Activated CD8-positive, alpha-beta T cell treated with anti-CD3 and anti-CD28 coated beads, Interleukin-2, amount 10 ng/mL, durations not matched to agents 7 days and 5 days (primary cell): ENCODE measurements at regions not wholly inside any gene's neighbourhood (a gene's known extent, or its start where the extent isn't known, plus 50 kb on each side); places are given as distances from the start of the nearest gene placed in this dataset.

Experiments used
- ATAC-seq: fragments of 150-1000 bp; cut with Tn5 transposase; one replicate; pipeline ENCODE4 v1.10.0; 2021; ENCODE audit warnings: moderate library complexity
- CTCF ChIA-PET: fragments of 350-600 bp; sonication (Branson Sonifier 250); formaldehyde crosslinking; loops from one replicate; lab custom pipeline; 2021; ENCODE audit warnings: antibody characterized with exemption; lab: Charles Lee
- POLR2A ChIA-PET: fragments of 350-600 bp; sonication (Branson Sonifier 250); formaldehyde crosslinking; loops from one replicate; lab custom pipeline; 2021; ENCODE audit warnings: antibody characterized with exemption; lab: Charles Lee
- DNase-seq: peaks from one replicate; pipeline ENCODE4 v3.0.0-alpha.2; 2020
- H3K27ac Mint-ChIP-seq: one replicate; pipeline ENCODE4 v1.8.0; 2021; ENCODE audit warnings: mild to moderate bottlenecking, mixed read lengths
- H3K27me3 Mint-ChIP-seq: one replicate; pipeline ENCODE4 v1.8.0; 2021; ENCODE audit warnings: low read depth, mixed read lengths
- H3K36me3 Mint-ChIP-seq: one replicate; pipeline ENCODE4 v1.8.0; 2021; ENCODE audit warnings: low read depth, mixed read lengths
- H3K4me1 Mint-ChIP-seq: one replicate; pipeline ENCODE4 v1.8.0; 2021; ENCODE audit warnings: low read depth, mixed read lengths
- H3K4me3 Mint-ChIP-seq: one replicate; pipeline ENCODE4 v1.8.0; 2021; ENCODE audit warnings: mild to moderate bottlenecking, mixed read lengths
- H3K9me3 Mint-ChIP-seq: one replicate; pipeline ENCODE4 v1.8.0; 2022; ENCODE audit warnings: mixed read lengths; ENCODE audit not compliant: insufficient read depth

DNA sequence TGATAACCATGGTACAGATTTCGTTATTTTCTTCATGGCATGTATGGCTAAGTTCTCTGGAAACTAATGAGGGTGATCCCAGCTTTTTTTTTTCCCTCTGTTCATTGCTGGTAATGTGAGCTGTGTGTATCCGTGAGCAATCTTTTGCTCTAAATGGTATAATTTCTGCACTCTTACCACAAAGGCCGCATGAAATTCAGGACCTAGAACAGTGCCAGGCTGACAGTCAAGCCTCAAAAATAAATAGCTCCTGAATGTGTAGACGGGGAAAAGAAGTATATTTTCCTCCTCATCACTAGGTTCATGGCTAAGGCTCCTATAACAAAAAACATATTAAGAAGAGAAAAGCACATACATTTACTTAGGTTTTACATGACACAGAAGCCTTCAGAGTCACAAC, 140.2 kb upstream of the RMST start:
- H3K27ac Mint-ChIP-seq: no peak overlapping the region
- DNase-seq: no peak
- ATAC-seq: no peak
- no peaks in the 10 kb centered on the region for H3K36me3 Mint-ChIP-seq
- CTCF ChIA-PET: no interaction called here
- POLR2A ChIA-PET: no interaction called here
- H3K4me3 Mint-ChIP-seq: no peak overlapping the region
- H3K27me3 Mint-ChIP-seq: no peaks in the 10 kb centered on the region
- no peaks in the 10 kb centered on the region for H3K9me3 Mint-ChIP-seq
- H3K4me1 Mint-ChIP-seq: no peaks in the 10 kb centered on the region

DNA sequence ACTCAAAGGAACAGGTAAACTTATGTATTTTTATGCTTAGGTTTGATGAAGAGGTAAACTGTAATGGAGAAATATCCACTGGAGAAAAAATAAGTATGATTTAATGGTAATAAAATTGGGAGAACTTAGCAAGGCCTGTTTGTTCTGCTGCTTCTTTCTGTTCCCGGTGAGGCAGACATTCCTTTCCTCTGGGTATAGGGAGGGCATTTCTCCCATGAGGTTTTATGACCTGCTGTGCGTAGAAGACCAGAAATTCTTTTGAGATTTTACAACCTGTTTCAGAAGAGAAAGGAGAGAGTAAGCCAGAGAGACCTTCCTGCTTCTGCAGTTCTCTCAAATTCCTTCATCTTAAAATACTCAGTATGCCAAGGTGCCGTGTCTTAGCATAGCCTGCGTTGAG, 139.4 kb upstream of the RMST start:
- H3K4me3 Mint-ChIP-seq: no peak overlapping the region
- ATAC-seq: no peak
- no peak overlapping the region for H3K27ac Mint-ChIP-seq
- H3K4me1 Mint-ChIP-seq: no peaks in the 10 kb centered on the region
- H3K36me3 Mint-ChIP-seq: no peaks in the 10 kb centered on the region
- no peaks in the 10 kb centered on the region for H3K9me3 Mint-ChIP-seq
- POLR2A ChIA-PET: no interaction called here
- CTCF ChIA-PET: no interaction called here
- DNase-seq: no peak
- H3K27me3 Mint-ChIP-seq: no peaks in the 10 kb centered on the region

DNA sequence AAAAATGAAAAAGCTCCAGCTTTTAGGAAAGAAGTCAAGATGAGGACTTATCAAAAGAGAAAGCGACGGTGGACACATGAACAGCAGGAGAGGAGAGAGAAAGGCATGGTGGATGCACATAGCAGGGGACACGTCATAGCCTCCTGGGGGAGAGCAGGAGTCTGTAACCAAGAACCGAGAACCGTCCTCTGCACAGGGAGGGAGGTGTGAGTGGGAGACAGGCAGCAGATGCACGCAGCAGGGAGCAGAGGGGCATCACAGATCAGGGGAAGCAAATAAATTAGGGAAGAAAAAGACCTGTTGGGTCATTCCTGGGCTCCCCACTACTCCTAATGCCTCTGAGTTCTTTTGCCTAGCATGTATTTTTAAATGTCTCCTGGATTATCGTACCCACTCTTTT, 138.1 kb upstream of the RMST start:
- Mint-ChIP-seq H3K27me3 (no peaks in the 10 kb centered on the region), H3K27ac (no peak overlapping the region), H3K9me3 (no peaks in the 10 kb centered on the region), H3K4me1 (no peaks in the 10 kb centered on the region), H3K36me3 (no peaks in the 10 kb centered on the region), H3K4me3 (no peak overlapping the region)
- ChIA-PET POLR2A (no interaction called here), CTCF (no interaction called here)
- ATAC-seq (no peak), DNase-seq (no peak)

DNA sequence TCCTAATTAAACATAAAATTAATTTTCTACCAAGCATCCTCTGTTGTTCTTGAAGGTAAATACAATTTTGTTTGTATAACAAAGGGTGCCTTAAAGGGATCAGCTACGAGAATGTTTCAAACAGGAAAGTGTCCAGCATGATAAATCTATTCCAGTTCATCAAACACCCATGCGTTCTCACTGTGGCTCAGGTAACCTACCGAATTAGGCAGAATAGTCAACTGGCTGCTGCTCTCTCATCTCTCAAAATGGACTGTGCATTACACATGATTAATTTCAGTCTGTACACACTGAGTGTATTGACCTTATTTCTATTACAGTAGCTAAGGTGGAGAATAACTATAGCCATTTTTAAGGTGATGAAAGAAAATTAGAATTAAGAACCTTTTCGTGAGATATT, 127.5 kb upstream of the RMST start:
- POLR2A ChIA-PET: no interaction called here

DNA sequence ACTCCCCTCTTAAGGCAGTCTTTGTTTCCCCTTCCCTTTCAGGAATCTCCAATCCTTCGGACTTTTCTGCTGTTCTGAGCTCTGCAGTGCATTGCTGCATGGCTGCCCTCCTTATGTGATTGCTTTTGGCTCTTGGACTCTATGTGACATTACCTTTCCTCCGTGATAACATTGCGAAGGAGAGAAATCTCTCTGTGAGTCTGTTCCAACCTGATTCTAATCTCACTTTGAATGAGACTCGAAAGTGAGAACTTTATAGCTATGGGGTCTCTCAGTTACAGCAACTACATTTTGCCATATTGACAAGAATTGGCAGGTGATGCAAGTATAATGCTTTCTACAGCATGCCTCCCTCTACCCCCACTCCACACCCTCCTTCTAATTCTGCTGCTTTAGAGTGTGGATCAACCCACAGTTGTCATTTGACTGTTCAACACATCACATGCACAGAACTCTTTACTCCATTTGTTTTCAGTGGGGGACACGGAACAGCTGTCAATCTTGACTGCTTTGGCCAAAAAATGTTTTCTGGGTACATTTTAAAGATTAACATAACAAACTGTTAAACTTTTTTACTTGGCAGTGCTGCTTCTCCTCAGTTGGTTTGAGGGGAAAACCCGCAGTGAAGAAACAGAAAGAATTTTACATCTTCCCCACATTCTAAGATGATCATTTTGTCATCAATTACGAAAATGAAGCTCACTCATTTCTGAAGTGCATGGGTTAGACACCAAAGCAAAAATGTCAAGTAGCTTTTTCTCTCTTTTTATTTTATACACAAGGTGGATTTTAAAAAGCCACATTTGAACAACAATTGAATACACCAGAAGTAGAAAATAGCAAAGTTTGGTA, 125.5 kb upstream of the RMST start:
- H3K27ac Mint-ChIP-seq: no peak overlapping the region
- DNase-seq (no peak), ATAC-seq (no peak)
- H3K4me1 Mint-ChIP-seq: no peaks in the 10 kb centered on the region
- POLR2A ChIA-PET: interaction anchor here (0.6 kb wide), 1 partner anchor 1257 kb away, joined by 3 read pairs; no protein-coding TSS in a partner anchor
- H3K4me3 Mint-ChIP-seq: no peak overlapping the region
- H3K27me3 Mint-ChIP-seq: no peaks in the 10 kb centered on the region
- no peaks in the 10 kb centered on the region for H3K36me3 Mint-ChIP-seq
- H3K9me3 Mint-ChIP-seq: no peaks in the 10 kb centered on the region
- CTCF ChIA-PET: no interaction called here

More for the DNA sequence above, 127.5 kb upstream of the RMST start:
- Mint-ChIP-seq H3K36me3 (no peaks in the 10 kb centered on the region), H3K4me1 (no peaks in the 10 kb centered on the region), H3K27ac (no peak overlapping the region), H3K27me3 (no peaks in the 10 kb centered on the region), H3K4me3 (no peak overlapping the region), H3K9me3 (no peaks in the 10 kb centered on the region)
- DNase-seq: no peak
- CTCF ChIA-PET: no interaction called here
- no peak for ATAC-seq

DNA sequence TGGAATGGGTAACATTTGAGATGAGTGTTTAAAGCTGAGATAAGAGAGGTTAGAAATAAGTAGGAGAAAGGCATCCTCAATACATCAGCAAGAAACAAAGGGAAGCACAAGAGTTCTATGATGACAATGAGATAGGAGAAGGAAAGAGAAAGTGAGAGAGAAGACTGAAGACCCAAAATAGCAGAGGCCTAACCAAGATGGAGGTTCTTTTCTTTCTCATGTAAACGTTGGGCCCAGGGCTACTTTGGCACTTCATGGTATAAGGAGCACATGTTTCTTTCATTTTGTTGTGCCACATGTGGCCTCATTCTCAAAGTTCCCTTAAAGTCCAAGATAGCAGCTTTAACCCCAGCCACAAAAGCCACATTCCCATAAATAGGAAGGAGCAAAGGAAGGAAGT, 120.5 kb upstream of the RMST start:
- H3K27ac Mint-ChIP-seq: no peak overlapping the region
- POLR2A ChIA-PET: no interaction called here

DNA sequence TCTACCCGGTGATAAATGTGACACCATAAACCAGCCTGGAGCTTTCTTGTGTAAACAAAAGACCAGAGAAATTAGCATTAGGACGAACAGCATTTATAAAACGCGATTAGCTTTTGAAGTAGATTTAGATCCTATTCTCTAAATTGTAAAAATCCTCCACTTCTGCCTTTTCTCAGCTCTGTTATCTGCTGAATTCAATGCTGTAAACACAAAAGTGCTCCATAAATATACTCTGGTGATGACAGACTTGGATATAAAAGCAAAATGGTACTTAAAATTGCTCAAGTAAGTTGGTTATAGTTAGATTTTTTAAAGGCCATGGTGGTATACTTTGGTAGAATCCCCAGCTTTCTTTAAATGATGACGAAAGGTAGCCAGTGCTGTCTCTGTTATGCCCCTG, 114.6 kb upstream of the RMST start:
- H3K27ac Mint-ChIP-seq: no peak overlapping the region
- H3K36me3 Mint-ChIP-seq: no peaks in the 10 kb centered on the region
- ChIA-PET CTCF (no interaction called here), POLR2A (no interaction called here)
- H3K9me3 Mint-ChIP-seq: no peaks in the 10 kb centered on the region
- DNase-seq (no peak), ATAC-seq (no peak)
- H3K4me3 Mint-ChIP-seq: no peak overlapping the region
- no peaks in the 10 kb centered on the region for H3K27me3 Mint-ChIP-seq
- no peaks in the 10 kb centered on the region for H3K4me1 Mint-ChIP-seq

More for the DNA sequence above, 120.5 kb upstream of the RMST start:
- ATAC-seq (no peak), DNase-seq (no peak)
- CTCF ChIA-PET: no interaction called here
- Mint-ChIP-seq H3K27me3 (no peaks in the 10 kb centered on the region), H3K4me1 (no peaks in the 10 kb centered on the region), H3K9me3 (no peaks in the 10 kb centered on the region), H3K36me3 (no peaks in the 10 kb centered on the region), H3K4me3 (no peak overlapping the region)

DNA sequence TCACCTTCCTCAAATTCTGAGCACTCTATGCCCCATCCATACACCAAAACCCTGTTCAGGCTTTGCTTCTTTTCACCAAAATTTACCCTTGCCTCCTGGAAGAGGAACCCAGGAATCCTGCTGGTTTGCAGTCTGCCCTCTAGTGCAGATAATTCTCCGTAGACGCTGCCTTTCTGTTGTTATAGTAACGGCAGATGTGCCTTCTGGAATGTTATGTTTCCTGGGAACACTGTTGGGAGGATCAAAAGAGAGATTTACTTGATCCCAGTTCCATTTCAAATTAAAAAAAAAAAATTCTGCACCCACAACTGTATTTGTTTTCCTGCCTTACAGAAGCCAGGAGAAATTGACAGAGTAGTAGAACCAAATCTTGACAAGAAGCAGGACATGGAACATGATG, 104.2 kb upstream of the RMST start:
- Mint-ChIP-seq H3K4me3 (no peak overlapping the region), H3K36me3 (no peaks in the 10 kb centered on the region), H3K27ac (no peak overlapping the region), H3K4me1 (no peaks in the 10 kb centered on the region), H3K27me3 (no peaks in the 10 kb centered on the region), H3K9me3 (no peaks in the 10 kb centered on the region)
- no peak for ATAC-seq
- no peak for DNase-seq
- POLR2A ChIA-PET: no interaction called here
- CTCF ChIA-PET: interaction anchor here (1.4 kb wide), 1 partner anchor 22 kb away, joined by 3 read pairs; no protein-coding TSS in a partner anchor

DNA sequence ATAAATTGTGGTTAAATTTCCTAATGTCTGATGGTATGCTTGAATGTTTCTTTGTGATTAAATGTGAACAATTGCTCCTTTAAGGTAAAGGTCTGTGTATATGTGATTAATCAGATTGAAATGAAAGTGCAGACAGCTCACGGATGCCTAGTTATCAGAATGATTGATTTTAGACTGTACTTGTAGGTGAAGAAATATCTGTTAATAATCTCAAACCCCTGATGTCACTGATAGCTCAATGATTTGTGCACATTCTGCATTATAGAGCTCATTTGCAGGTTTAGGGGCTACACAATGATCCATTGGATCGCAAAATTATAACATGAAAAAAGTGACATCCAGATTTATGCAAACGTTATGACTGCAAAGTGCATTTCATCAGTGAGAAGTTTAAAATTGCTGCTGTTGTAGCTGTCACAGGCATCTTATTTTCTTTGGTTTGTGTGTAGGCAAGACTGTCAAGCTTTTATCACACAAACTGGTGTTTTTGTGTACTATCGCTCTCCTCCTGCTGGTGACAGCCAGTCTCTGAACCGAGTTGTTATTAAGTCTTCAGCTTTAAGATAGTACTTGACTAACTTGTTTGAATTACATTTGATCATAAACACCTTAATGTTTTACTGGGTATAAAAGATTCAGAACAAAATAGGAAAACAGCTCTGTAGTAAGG, 103.4 kb upstream of the RMST start:
- H3K9me3 Mint-ChIP-seq: no peaks in the 10 kb centered on the region
- H3K27me3 Mint-ChIP-seq: no peaks in the 10 kb centered on the region
- no peak for DNase-seq
- ChIA-PET POLR2A (no interaction called here), CTCF (interaction anchor here (1.4 kb wide), 1 partner anchor 21 kb away, joined by 3 read pairs; no protein-coding TSS in a partner anchor)
- H3K4me1 Mint-ChIP-seq: no peaks in the 10 kb centered on the region
- H3K36me3 Mint-ChIP-seq: no peaks in the 10 kb centered on the region
- no peak overlapping the region for H3K27ac Mint-ChIP-seq
- ATAC-seq: no peak
- no peak overlapping the region for H3K4me3 Mint-ChIP-seq

DNA sequence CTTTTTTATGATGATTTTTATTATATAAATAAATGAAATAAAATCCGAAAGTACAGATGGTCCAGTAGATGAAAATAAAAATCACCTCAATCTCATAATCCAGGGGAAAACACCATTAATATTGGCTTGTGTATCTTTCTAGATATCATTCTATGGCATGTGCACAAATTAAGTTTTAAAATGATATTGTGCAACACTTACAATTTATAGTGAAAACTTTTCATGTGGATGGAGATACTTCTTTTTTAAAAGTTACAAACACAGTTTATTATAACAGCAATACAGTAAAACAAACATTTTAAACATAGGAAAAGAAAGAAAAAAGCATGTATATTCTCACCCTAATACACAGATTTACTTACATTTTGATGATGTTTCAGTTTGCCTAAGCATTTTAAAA, 98.9 kb upstream of the RMST start:
- ChIA-PET POLR2A (no interaction called here), CTCF (no interaction called here)
- Mint-ChIP-seq H3K9me3 (no peaks in the 10 kb centered on the region), H3K27ac (no peak overlapping the region), H3K27me3 (no peaks in the 10 kb centered on the region), H3K4me3 (no peak overlapping the region), H3K36me3 (no peaks in the 10 kb centered on the region), H3K4me1 (no peaks in the 10 kb centered on the region)
- ATAC-seq (no peak), DNase-seq (no peak)

DNA sequence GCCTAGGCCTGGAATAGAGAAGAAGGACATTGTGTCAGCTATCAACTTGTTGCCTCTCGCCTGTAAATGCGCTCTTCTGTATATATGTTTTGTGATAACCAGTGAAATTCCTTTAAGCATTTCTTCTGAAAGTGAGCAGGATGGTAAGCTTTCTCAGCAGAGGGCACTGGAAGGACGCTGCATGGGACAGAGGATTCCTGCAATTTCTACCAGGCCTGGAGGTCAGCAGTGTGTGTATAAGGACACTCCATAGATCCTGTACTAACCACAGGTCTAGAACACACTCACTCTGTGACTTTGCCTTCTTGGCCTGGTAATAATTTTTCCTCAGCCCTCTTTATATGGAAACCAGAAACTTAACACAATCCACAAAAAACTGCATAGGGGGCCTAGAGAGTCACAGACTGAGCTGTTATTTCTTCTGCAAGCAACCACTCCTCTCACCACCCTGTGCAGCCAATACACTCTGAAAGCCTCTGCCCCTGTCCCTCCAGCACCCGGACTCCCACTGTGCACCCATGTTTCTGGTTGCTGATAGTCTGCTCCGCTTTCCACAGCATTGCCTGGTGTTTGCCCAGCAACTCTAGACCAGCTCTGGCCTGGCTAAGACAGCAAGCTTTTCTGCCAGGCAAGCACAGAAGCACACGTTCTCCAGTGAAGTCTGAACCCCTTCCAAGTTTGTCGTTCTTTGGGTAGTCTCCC, 94.0 kb upstream of the RMST start:
- no peaks in the 10 kb centered on the region for H3K36me3 Mint-ChIP-seq
- no peaks in the 10 kb centered on the region for H3K27me3 Mint-ChIP-seq
- H3K4me1 Mint-ChIP-seq: no peaks in the 10 kb centered on the region
- H3K4me3 Mint-ChIP-seq: no peak overlapping the region
- CTCF ChIA-PET: no interaction called here
- POLR2A ChIA-PET: no interaction called here
- DNase-seq (no peak), ATAC-seq (no peak)
- H3K9me3 Mint-ChIP-seq: no peaks in the 10 kb centered on the region
- no peak overlapping the region for H3K27ac Mint-ChIP-seq

DNA sequence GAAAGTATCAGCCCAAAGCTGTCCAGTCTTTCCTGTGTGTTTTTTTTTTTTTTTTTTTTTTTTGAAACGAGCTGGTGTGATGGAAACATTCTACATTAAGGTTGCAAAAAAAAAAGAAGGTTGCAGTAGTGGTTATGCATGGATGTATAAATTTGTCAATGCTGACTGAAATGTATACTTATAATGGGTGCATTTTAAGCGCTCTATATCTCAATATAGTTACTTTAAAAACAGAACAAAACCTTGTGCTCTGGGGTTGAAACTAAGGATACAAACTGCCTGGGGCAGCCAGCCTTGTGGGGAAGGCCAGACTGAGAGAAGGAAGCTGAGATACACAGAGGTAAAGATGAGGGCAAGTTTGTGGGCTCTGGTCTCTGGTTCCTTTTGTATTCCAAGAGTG, 87.3 kb upstream of the RMST start:
- Mint-ChIP-seq H3K9me3 (no peaks in the 10 kb centered on the region), H3K4me3 (no peak overlapping the region), H3K4me1 (no peaks in the 10 kb centered on the region), H3K27me3 (no peaks in the 10 kb centered on the region), H3K36me3 (no peaks in the 10 kb centered on the region), H3K27ac (no peak overlapping the region)
- ChIA-PET POLR2A (no interaction called here), CTCF (no interaction called here)
- DNase-seq (no peak), ATAC-seq (no peak)
